ENCODE measurements at regions not wholly inside any gene's neighbourhood (a gene's known extent, or its start where the extent isn't known, plus 50 kb on each side); places are given as distances from the start of the nearest gene placed in this dataset.

DNA sequence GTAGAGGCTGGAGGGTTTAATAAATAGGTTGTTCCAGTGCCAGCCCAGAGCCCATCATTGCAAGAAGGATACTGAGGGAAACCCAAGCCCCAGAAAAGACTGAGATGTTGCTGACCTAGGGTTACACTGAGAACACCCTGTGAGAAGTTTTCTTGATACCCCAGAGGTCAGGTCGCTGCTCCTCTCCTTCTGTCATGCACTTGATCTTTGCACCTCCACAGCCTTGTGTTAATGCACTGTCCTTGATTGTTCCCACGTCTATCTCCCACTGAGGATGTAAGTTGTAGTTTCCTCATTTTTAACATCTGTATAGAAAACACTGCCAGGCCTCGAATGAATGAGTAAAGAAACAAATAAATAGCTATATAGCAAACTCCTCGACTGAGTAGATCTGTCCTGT, 195.3 kb upstream of the AHR start:
- no peak overlapping the region for H3K27ac ChIP-seq (ENCODE audit: low read depth, low read length)
- Mint-ChIP-seq H3K4me1 (ENCODE audit: low read depth, unreplicated experiment) (no peaks in the 10 kb centered on the region), H3K27ac (ENCODE audit: unreplicated experiment) (no peak overlapping the region), H3K4me3 (ENCODE audit: unreplicated experiment) (no peak overlapping the region), H3K9me3 (ENCODE audit: unreplicated experiment) (no peaks in the 10 kb centered on the region), H3K27me3 (ENCODE audit: low read depth, unreplicated experiment) (no peaks in the 10 kb centered on the region), H3K36me3 (ENCODE audit: low read depth, unreplicated experiment) (no peaks in the 10 kb centered on the region)
- FAIRE-seq (no peak), DNase-seq (ENCODE audit: low read depth) (no peak)
- H3K9me3 ChIP-seq (ENCODE audit: insufficient read depth, low read depth, low read length), result peaks cover 6% of the 10 kb centered on the region
- H3K4me2 ChIP-seq (ENCODE audit: low read length), result no peak overlapping the region
- H3K79me2 ChIP-seq (ENCODE audit: insufficient read depth, low read length), result no peaks in the 10 kb centered on the region
- no peak for TF ChIP-seq EZH2 (IDR thresholded peaks at IDR 0.05; ENCODE audit: insufficient read depth, low read length)
- TF ChIP-seq, protein P1, sequence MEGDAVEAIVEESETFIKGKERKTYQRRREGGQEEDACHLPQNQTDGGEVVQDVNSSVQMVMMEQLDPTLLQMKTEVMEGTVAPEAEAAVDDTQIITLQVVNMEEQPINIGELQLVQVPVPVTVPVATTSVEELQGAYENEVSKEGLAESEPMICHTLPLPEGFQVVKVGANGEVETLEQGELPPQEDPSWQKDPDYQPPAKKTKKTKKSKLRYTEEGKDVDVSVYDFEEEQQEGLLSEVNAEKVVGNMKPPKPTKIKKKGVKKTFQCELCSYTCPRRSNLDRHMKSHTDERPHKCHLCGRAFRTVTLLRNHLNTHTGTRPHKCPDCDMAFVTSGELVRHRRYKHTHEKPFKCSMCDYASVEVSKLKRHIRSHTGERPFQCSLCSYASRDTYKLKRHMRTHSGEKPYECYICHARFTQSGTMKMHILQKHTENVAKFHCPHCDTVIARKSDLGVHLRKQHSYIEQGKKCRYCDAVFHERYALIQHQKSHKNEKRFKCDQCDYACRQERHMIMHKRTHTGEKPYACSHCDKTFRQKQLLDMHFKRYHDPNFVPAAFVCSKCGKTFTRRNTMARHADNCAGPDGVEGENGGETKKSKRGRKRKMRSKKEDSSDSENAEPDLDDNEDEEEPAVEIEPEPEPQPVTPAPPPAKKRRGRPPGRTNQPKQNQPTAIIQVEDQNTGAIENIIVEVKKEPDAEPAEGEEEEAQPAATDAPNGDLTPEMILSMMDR (IDR thresholded peaks at IDR 0.05; ENCODE audit: insufficient read depth, low read depth, low read length), result no peak
- no peak overlapping the region for H3K4me3 ChIP-seq (ENCODE audit: insufficient read depth, low read depth, low read length)
- H2AFZ ChIP-seq (ENCODE audit: low read depth, low read length), result no peak overlapping the region
- H4K20me1 ChIP-seq (ENCODE audit: insufficient read depth, low read length), result no peaks in the 10 kb centered on the region
- no peak overlapping the region for H3K9ac ChIP-seq (ENCODE audit: low read length)
- H3K27me3 ChIP-seq (ENCODE audit: insufficient read depth, low read length), result no peaks in the 10 kb centered on the region
- no peaks in the 10 kb centered on the region for H3K4me1 ChIP-seq (ENCODE audit: insufficient read depth, low read length)
- no peaks in the 10 kb centered on the region for H3K36me3 ChIP-seq (ENCODE audit: insufficient read depth, low read length)

DNA sequence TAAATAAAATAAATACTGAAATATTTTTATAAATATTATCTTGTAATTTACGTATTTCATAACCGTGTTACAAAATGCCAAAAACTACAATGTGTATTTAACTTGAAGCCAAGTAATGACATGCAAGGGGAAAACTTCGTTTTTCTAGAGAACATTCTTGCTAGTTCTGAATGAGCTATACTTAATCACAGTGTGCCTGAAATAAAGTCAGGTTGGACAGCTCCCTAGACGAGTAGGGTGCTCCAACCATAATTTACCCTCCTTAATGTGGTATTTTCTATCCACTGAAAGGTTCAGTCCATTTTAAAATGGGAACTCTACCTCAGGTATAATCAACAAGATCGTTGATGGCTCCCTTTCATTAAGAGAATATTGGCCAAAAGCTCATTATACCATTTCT, 194.5 kb upstream of the AHR start:
- FAIRE-seq, result no peak
- no peak overlapping the region for H3K4me3 ChIP-seq (ENCODE audit: insufficient read depth, low read depth, low read length)

DNA sequence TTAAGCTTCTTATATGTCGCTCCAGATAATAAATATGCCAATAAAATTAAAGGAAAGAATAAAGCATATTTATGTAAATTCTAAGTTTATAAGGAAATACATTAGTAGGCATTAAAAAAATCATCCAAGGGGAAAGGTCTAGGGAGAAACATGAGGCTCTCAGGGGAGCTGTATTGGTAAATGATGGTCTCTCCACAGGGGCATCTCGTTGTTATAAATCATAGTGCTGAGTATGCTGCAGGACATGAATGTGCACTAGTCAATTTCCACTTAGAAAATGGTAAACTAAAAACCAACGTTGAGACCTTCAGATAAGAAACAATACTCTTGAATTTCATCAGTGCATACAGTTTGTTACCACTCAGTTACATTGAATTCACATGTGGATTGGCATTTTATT, 194.0 kb upstream of the AHR start:
- Histone ChIP-seq H3K4me1 (ENCODE audit: insufficient read depth, low read length) (peaks cover 5% of the 10 kb centered on the region), H3K4me3 (ENCODE audit: insufficient read depth, low read depth, low read length) (no peak overlapping the region), H3K9me3 (ENCODE audit: insufficient read depth, low read depth, low read length) (peaks cover 6% of the 10 kb centered on the region), H3K27ac (ENCODE audit: low read depth, low read length) (no peak overlapping the region), H3K79me2 (ENCODE audit: insufficient read depth, low read length) (no peaks in the 10 kb centered on the region), H2AFZ (ENCODE audit: low read depth, low read length) (no peak overlapping the region), H3K4me2 (ENCODE audit: low read length) (no peak overlapping the region), H4K20me1 (ENCODE audit: insufficient read depth, low read length) (no peaks in the 10 kb centered on the region), H3K27me3 (ENCODE audit: insufficient read depth, low read length) (no peaks in the 10 kb centered on the region), H3K9ac (ENCODE audit: low read length) (no peak overlapping the region), H3K36me3 (ENCODE audit: insufficient read depth, low read length) (no peaks in the 10 kb centered on the region)
- Mint-ChIP-seq H3K9me3 (ENCODE audit: unreplicated experiment) (no peaks in the 10 kb centered on the region), H3K36me3 (ENCODE audit: low read depth, unreplicated experiment) (no peaks in the 10 kb centered on the region), H3K4me3 (ENCODE audit: unreplicated experiment) (no peak overlapping the region), H3K4me1 (ENCODE audit: low read depth, unreplicated experiment) (no peaks in the 10 kb centered on the region), H3K27ac (ENCODE audit: unreplicated experiment) (no peak overlapping the region), H3K27me3 (ENCODE audit: low read depth, unreplicated experiment) (no peaks in the 10 kb centered on the region)
- no peak for DNase-seq (ENCODE audit: low read depth)
- peak; percentile 13 for FAIRE-seq
- TF ChIP-seq, protein P1 (IDR thresholded peaks at IDR 0.05; ENCODE audit: insufficient read depth, low read depth, low read length), result no peak
- TF ChIP-seq EZH2 (IDR thresholded peaks at IDR 0.05; ENCODE audit: insufficient read depth, low read length), result no peak

More for the DNA sequence above, 194.5 kb upstream of the AHR start:
- Mint-ChIP-seq H3K4me3 (ENCODE audit: unreplicated experiment) (no peak overlapping the region), H3K36me3 (ENCODE audit: low read depth, unreplicated experiment) (no peaks in the 10 kb centered on the region), H3K27ac (ENCODE audit: unreplicated experiment) (no peak overlapping the region), H3K9me3 (ENCODE audit: unreplicated experiment) (no peaks in the 10 kb centered on the region), H3K27me3 (ENCODE audit: low read depth, unreplicated experiment) (no peaks in the 10 kb centered on the region), H3K4me1 (ENCODE audit: low read depth, unreplicated experiment) (no peaks in the 10 kb centered on the region)
- H3K9me3 ChIP-seq (ENCODE audit: insufficient read depth, low read depth, low read length), result peaks cover 6% of the 10 kb centered on the region
- no peaks in the 10 kb centered on the region for H3K79me2 ChIP-seq (ENCODE audit: insufficient read depth, low read length)
- TF ChIP-seq EZH2 (IDR thresholded peaks at IDR 0.05; ENCODE audit: insufficient read depth, low read length), result no peak
- TF ChIP-seq, protein P1 (IDR thresholded peaks at IDR 0.05; ENCODE audit: insufficient read depth, low read depth, low read length), result no peak
- no peak overlapping the region for H3K4me2 ChIP-seq (ENCODE audit: low read length)
- H4K20me1 ChIP-seq (ENCODE audit: insufficient read depth, low read length), result no peaks in the 10 kb centered on the region
- H3K9ac ChIP-seq (ENCODE audit: low read length), result no peak overlapping the region
- no peaks in the 10 kb centered on the region for H3K27me3 ChIP-seq (ENCODE audit: insufficient read depth, low read length)
- peaks cover 2% of the 10 kb centered on the region for H3K4me1 ChIP-seq (ENCODE audit: insufficient read depth, low read length)
- no peak overlapping the region for H3K27ac ChIP-seq (ENCODE audit: low read depth, low read length)
- H2AFZ ChIP-seq (ENCODE audit: low read depth, low read length), result no peak overlapping the region
- DNase-seq (ENCODE audit: low read depth), result no peak
- H3K36me3 ChIP-seq (ENCODE audit: insufficient read depth, low read length), result no peaks in the 10 kb centered on the region
